Endothelial cell of umbilical vein (primary cell): ENCODE measurements at regions not wholly inside any gene's neighbourhood (a gene's known extent, or its start where the extent isn't known, plus 50 kb on each side); places are given as distances from the start of the nearest gene placed in this dataset.

ENCODE experiments used
- BruUV-seq: library from RNA; stranded (reverse); fragments of 400-500 nt; replicated peaks from 2 replicates; lab custom pipeline; 2021; lab: Mats Ljungman, UMichigan
- CTCF ChIA-PET: fragments of 300-600, 350-600 bp; sonication (Branson Sonifier 250); formaldehyde crosslinking; loops from one replicate; lab custom pipeline; 2021; ENCODE audit warnings: antibody characterized with exemption, inconsistent platforms; lab: Charles Lee
- POLR2A ChIA-PET: fragments of 300-600, 350-600 bp; sonication (Branson Sonifier 250); formaldehyde crosslinking; loops from one replicate; lab custom pipeline; 2021; ENCODE audit warnings: antibody characterized with exemption, inconsistent platforms; lab: Charles Lee
- DNase-seq: peaks from one replicate; pipeline ENCODE4 v3.0.0-alpha.2; 2011; ENCODE audit warnings: low read depth, low spot score
- FAIRE-seq: peaks from 2 replicates; lab custom pipeline; 2011; peaks lifted over from hg19 to GRCh38; lab: Jason Lieb, UNC
- H2AFZ ChIP-seq: 2 replicates; pipeline ENCODE4 v1.6.0; 2012; ENCODE audit warnings: low read depth, low read length, control low read depth, inconsistent platforms
- H3K27ac ChIP-seq: 2 replicates; pipeline ENCODE4 v1.5.1; 2011; ENCODE audit warnings: low read depth, mild to moderate bottlenecking, control low read depth, low read length, moderate library complexity; ENCODE audit not compliant: insufficient read depth
- H3K27me3 ChIP-seq, 2 experiments: 2 replicates each; pipeline versions ENCODE4 v1.6.0 to v1.6.1; 2011; ENCODE audit warnings: low read length in 2 of 2, mixed read lengths in 1 of 2; ENCODE audit not compliant: control insufficient read depth in 2 of 2, insufficient read depth in 2 of 2
- H3K36me3 ChIP-seq, 2 experiments: 2 replicates in 1 of 2; 3 replicates in 1 of 2; pipeline ENCODE4 v1.5.1; 2011; ENCODE audit warnings: low read length in 2 of 2, mild to moderate bottlenecking in 1 of 2, moderate library complexity in 1 of 2; ENCODE audit not compliant: control insufficient read depth in 2 of 2, insufficient read depth in 2 of 2; ENCODE audit errors: extremely low read depth in 1 of 2
- H3K4me1 ChIP-seq: 3 replicates; pipeline ENCODE4 v1.5.1; 2011; ENCODE audit warnings: mild to moderate bottlenecking, low read length; ENCODE audit not compliant: control insufficient read depth, insufficient read depth; ENCODE audit errors: extremely low read depth
- H3K4me2 ChIP-seq: 2 replicates; pipeline ENCODE4 v1.6.1; 2011; ENCODE audit warnings: low read length, control low read depth, mixed read lengths; ENCODE audit not compliant: insufficient read depth
- H3K4me3 ChIP-seq, 3 experiments: fragments of 200-600 bp in 1 of 3; sonication (generic), shearing (Covaris generic) in 1 of 3; replicated peaks in 1 of 3; 2 replicates each; pipeline ENCODE4 v1.5.1; 2011 to 2016; ENCODE audit warnings: control low read depth in 3 of 3, low read length in 3 of 3, mild to moderate bottlenecking in 2 of 3, inconsistent platforms in 1 of 3, low read depth in 1 of 3, moderate library complexity in 1 of 3; ENCODE audit not compliant: insufficient read depth in 1 of 3
- H3K79me2 ChIP-seq: 2 replicates; pipeline ENCODE4 v1.6.0; 2012; ENCODE audit warnings: low read length, inconsistent platforms; ENCODE audit not compliant: control insufficient read depth, insufficient read depth
- H3K9ac ChIP-seq: replicated peaks from 2 replicates; pipeline ENCODE3; 2011; ENCODE audit warnings: low read length, control low read depth; ENCODE audit not compliant: insufficient read depth; ENCODE audit errors: extremely low read depth
- H3K9me1 ChIP-seq: replicated peaks from 3 replicates; pipeline ENCODE4 v1.6.0; 2011; ENCODE audit warnings: mild to moderate bottlenecking, low read length; ENCODE audit not compliant: control insufficient read depth, insufficient read depth; ENCODE audit errors: extremely low read depth
- H3K9me3 ChIP-seq: replicated peaks from 2 replicates; pipeline ENCODE4 v1.5.1; 2012; ENCODE audit warnings: low read length, inconsistent platforms; ENCODE audit not compliant: control insufficient read depth, insufficient read depth
- H4K20me1 ChIP-seq: replicated peaks from 2 replicates; pipeline ENCODE3; 2011; ENCODE audit warnings: mild to moderate bottlenecking, low read length; ENCODE audit not compliant: control insufficient read depth, insufficient read depth; ENCODE audit errors: extremely low read depth
- EZH2 ChIP-seq: IDR thresholded peaks from 2 replicates; pipeline ENCODE4 v1.6.1; 2012; ENCODE audit warnings: borderline replicate concordance, low read depth, mild to moderate bottlenecking, moderate library complexity, low read length, inconsistent platforms; ENCODE audit not compliant: severe bottlenecking
- FOS ChIP-seq: IDR thresholded peaks from 2 replicates; pipeline ENCODE4 v1.6.1; 2011; ENCODE audit warnings: mild to moderate bottlenecking, low read length, moderate library complexity, borderline replicate concordance; ENCODE audit not compliant: insufficient read depth
- GATA2 ChIP-seq: IDR thresholded peaks from 2 replicates; pipeline ENCODE4 v1.7.0; 2011; ENCODE audit warnings: low read depth, mild to moderate bottlenecking, moderate library complexity, mixed read lengths, low read length; ENCODE audit not compliant: insufficient read length, insufficient read depth
- JUN ChIP-seq: IDR thresholded peaks from 2 replicates; pipeline ENCODE4 v1.6.1; 2011; ENCODE audit warnings: borderline replicate concordance, low read depth; ENCODE audit not compliant: insufficient read length, insufficient read depth
- MYC ChIP-seq: IDR thresholded peaks from one replicate; pipeline ENCODE4 v1.6.1; 2011; ENCODE audit warnings: mild to moderate bottlenecking, low read depth, low read length
- POLR2A ChIP-seq: IDR thresholded peaks from 2 replicates; pipeline ENCODE4 v1.6.1; 2012; ENCODE audit warnings: low read depth, mild to moderate bottlenecking, control low read depth, low read length
- POLR2AphosphoS5 ChIP-seq: IDR thresholded peaks from 2 replicates; pipeline ENCODE4 v1.6.1; 2012; ENCODE audit warnings: low read depth, mild to moderate bottlenecking, control low read depth, low read length, moderate library complexity; ENCODE audit not compliant: insufficient read depth
- dilution Hi-C: fragments of 300-500 bp; cut with MboI; formaldehyde crosslinking; loops from one replicate; pipeline ENCODE4 v1.15.0; 2019; ENCODE audit warnings: low sequenced_read_pairs; ENCODE audit not compliant: extremely low pct_ligation_motif_present
- intact Hi-C: fragments of 100-400 bp; cut with micrococcal nuclease; formaldehyde crosslinking; loops from one replicate; pipeline ENCODE4 v1.10.0; 2022
- TF ChIP-seq, protein P1 (sequence below): IDR thresholded peaks from 2 replicates; pipeline ENCODE4 v1.6.1; 2011; ENCODE audit not compliant: insufficient read depth, insufficient read length
- TF ChIP-seq, protein P2 (sequence below), 2 donors: IDR thresholded peaks; 1 replicate in 1 of 2; 2 replicates in 1 of 2; pipeline ENCODE4 v1.5.1; 2011; ENCODE audit warnings: low read length in 2 of 2, mild to moderate bottlenecking in 2 of 2, moderate library complexity in 2 of 2, control low read depth in 1 of 2, inconsistent platforms in 1 of 2, low read depth in 1 of 2; ENCODE audit not compliant: insufficient read depth in 1 of 2; ENCODE audit errors: extremely low read depth in 1 of 2

DNA sequence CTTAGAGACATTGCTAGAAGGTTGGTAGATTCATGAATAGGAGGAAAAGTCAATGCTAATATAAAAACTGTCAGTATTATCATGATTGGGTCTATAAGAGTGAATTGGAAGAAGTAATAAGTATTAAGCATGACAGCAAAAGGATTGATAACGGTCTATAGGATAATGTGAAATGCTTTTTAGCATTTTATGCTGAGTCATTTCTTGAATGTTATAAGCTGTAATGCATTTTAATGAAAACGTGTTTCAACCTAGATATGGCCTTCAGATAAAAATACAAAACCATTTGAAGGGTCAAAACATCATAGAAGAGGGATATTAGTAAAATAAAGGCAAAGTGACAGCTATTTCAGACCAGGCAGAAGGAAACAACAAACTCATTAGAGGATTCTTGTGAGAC, 353.5 kb downstream of the SH2D1A start:
- FAIRE-seq: peak; percentile 28
- intact Hi-C loops: no loop called here
- no peaks in the 10 kb centered on the region for H3K9me1 ChIP-seq
- H3K4me1 ChIP-seq: no peaks in the 10 kb centered on the region
- dilution Hi-C loops: no loop called here
- no peak overlapping the region for H3K27ac ChIP-seq
- H3K4me2 ChIP-seq: no peak overlapping the region
- TF ChIP-seq JUN: no peak
- no peak for TF ChIP-seq MYC
- TF ChIP-seq, protein P1, sequence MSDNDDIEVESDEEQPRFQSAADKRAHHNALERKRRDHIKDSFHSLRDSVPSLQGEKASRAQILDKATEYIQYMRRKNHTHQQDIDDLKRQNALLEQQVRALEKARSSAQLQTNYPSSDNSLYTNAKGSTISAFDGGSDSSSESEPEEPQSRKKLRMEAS: no peak
- TF ChIP-seq GATA2: no peak
- TF ChIP-seq POLR2A: no peak
- TF ChIP-seq FOS: no peak
- TF ChIP-seq, protein P2, sequence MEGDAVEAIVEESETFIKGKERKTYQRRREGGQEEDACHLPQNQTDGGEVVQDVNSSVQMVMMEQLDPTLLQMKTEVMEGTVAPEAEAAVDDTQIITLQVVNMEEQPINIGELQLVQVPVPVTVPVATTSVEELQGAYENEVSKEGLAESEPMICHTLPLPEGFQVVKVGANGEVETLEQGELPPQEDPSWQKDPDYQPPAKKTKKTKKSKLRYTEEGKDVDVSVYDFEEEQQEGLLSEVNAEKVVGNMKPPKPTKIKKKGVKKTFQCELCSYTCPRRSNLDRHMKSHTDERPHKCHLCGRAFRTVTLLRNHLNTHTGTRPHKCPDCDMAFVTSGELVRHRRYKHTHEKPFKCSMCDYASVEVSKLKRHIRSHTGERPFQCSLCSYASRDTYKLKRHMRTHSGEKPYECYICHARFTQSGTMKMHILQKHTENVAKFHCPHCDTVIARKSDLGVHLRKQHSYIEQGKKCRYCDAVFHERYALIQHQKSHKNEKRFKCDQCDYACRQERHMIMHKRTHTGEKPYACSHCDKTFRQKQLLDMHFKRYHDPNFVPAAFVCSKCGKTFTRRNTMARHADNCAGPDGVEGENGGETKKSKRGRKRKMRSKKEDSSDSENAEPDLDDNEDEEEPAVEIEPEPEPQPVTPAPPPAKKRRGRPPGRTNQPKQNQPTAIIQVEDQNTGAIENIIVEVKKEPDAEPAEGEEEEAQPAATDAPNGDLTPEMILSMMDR (IDR thresholded peaks at IDR 0.05; ENCODE audit: extremely low read depth in 1 of 2, insufficient read depth in 1 of 2, low read depth in 1 of 2, low read length in 2 of 2): no peak
- TF ChIP-seq POLR2AphosphoS5: no peak
- TF ChIP-seq EZH2: no peak
- ChIA-PET CTCF (no interaction called here), POLR2A (no interaction called here)
- H3K27me3 ChIP-seq: no peaks in the 10 kb centered on the region
- no peaks in the 10 kb centered on the region for H4K20me1 ChIP-seq
- no peak overlapping the region for H3K4me3 ChIP-seq
- H3K9ac ChIP-seq: no peak overlapping the region
- H3K9me3 ChIP-seq: no peaks in the 10 kb centered on the region
- H3K79me2 ChIP-seq: no peaks in the 10 kb centered on the region
- H3K36me3 ChIP-seq: no peaks in the 10 kb centered on the region
- BruUV-seq: no TSS peak
- DNase-seq: no peak
- H2AFZ ChIP-seq: no peak overlapping the region
